ENCODE measurements at regions not wholly inside any gene's neighbourhood (a gene's known extent, or its start where the extent isn't known, plus 50 kb on each side); places are given as distances from the start of the nearest gene placed in this dataset.
"Not testable (repeated sequence)": the region's sequence is repeated elsewhere in the genome, so short reads cannot be mapped to it uniquely, and the experiment has no call there.

- not testable (repeated sequence) for H3K4me3 ChIP-seq (ENCODE audit: low read length in 3 of 3); H3K27ac ChIP-seq (ENCODE audit: low read depth, low read length); H3K9ac ChIP-seq (ENCODE audit: low read depth in 1 of 3, low read length in 3 of 3); H3K36me3 ChIP-seq (ENCODE audit: control insufficient read depth in 3 of 3, insufficient read depth in 3 of 3, low read length in 3 of 3); H3K4me1 ChIP-seq (ENCODE audit: control insufficient read depth in 3 of 3, insufficient read depth in 3 of 3, low read length in 3 of 3); H3K9me3 ChIP-seq (ENCODE audit: control insufficient read depth in 3 of 3, low read length in 3 of 3)
- peaks cover 0 to 12% (median 0%) of the 10 kb centered on the region in 3 donors for H3K27me3 ChIP-seq (ENCODE audit: control insufficient read depth in 3 of 3, insufficient read depth in 3 of 3, low read length in 3 of 3)
Observed at GRCh38 chr2:91587908-91588535, 2896.5 kb downstream of the RPIA start.

- H3K9ac ChIP-seq (ENCODE audit: low read depth in 1 of 3, low read length in 3 of 3); H3K36me3 ChIP-seq (ENCODE audit: control insufficient read depth in 3 of 3, insufficient read depth in 3 of 3, low read length in 3 of 3); H3K27ac ChIP-seq (ENCODE audit: low read depth, low read length); H3K9me3 ChIP-seq (ENCODE audit: control insufficient read depth in 3 of 3, low read length in 3 of 3); H3K4me1 ChIP-seq (ENCODE audit: control insufficient read depth in 3 of 3, insufficient read depth in 3 of 3, low read length in 3 of 3); H3K4me3 ChIP-seq (ENCODE audit: low read length in 3 of 3): not testable (repeated sequence)
- H3K27me3 ChIP-seq (ENCODE audit: control insufficient read depth in 3 of 3, insufficient read depth in 3 of 3, low read length in 3 of 3) = peaks cover 0 to 12% (median 0%) of the 10 kb centered on the region in 3 donors
Observed at GRCh38 chr2:91588782-91589223, 2897.3 kb downstream of the RPIA start.

- H3K27ac ChIP-seq (ENCODE audit: low read depth, low read length); H3K4me3 ChIP-seq (ENCODE audit: low read length in 3 of 3); H3K4me1 ChIP-seq (ENCODE audit: control insufficient read depth in 3 of 3, insufficient read depth in 3 of 3, low read length in 3 of 3); H3K9me3 ChIP-seq (ENCODE audit: control insufficient read depth in 3 of 3, low read length in 3 of 3); H3K9ac ChIP-seq (ENCODE audit: low read depth in 1 of 3, low read length in 3 of 3); H3K36me3 ChIP-seq (ENCODE audit: control insufficient read depth in 3 of 3, insufficient read depth in 3 of 3, low read length in 3 of 3): not testable (repeated sequence)
- H3K27me3 ChIP-seq (ENCODE audit: control insufficient read depth in 3 of 3, insufficient read depth in 3 of 3, low read length in 3 of 3) = peaks cover 0 to 12% (median 0%) of the 10 kb centered on the region in 3 donors
Observed at GRCh38 chr2:91589454-91590328, 2898.2 kb downstream of the RPIA start.

GRCh38 chr2:91590381-91590780, 2898.9 kb downstream of the RPIA start:
- not testable (repeated sequence) for H3K9ac ChIP-seq (ENCODE audit: low read depth in 1 of 3, low read length in 3 of 3); H3K27ac ChIP-seq (ENCODE audit: low read depth, low read length); H3K4me1 ChIP-seq (ENCODE audit: control insufficient read depth in 3 of 3, insufficient read depth in 3 of 3, low read length in 3 of 3); H3K9me3 ChIP-seq (ENCODE audit: control insufficient read depth in 3 of 3, low read length in 3 of 3); H3K36me3 ChIP-seq (ENCODE audit: control insufficient read depth in 3 of 3, insufficient read depth in 3 of 3, low read length in 3 of 3); H3K4me3 ChIP-seq (ENCODE audit: low read length in 3 of 3)
- H3K27me3 ChIP-seq (ENCODE audit: control insufficient read depth in 3 of 3, insufficient read depth in 3 of 3, low read length in 3 of 3) = peaks cover 0 to 12% (median 0%) of the 10 kb centered on the region in 3 donors

- H3K36me3 ChIP-seq (ENCODE audit: control insufficient read depth in 3 of 3, insufficient read depth in 3 of 3, low read length in 3 of 3); H3K9ac ChIP-seq (ENCODE audit: low read depth in 1 of 3, low read length in 3 of 3); H3K4me3 ChIP-seq (ENCODE audit: low read length in 3 of 3); H3K4me1 ChIP-seq (ENCODE audit: control insufficient read depth in 3 of 3, insufficient read depth in 3 of 3, low read length in 3 of 3); H3K27ac ChIP-seq (ENCODE audit: low read depth, low read length); H3K9me3 ChIP-seq (ENCODE audit: control insufficient read depth in 3 of 3, low read length in 3 of 3): not testable (repeated sequence)
- peaks cover 0 to 12% (median 0%) of the 10 kb centered on the region in 3 donors for H3K27me3 ChIP-seq (ENCODE audit: control insufficient read depth in 3 of 3, insufficient read depth in 3 of 3, low read length in 3 of 3)
Observed at GRCh38 chr2:91591066-91591465, 2899.6 kb downstream of the RPIA start.

GRCh38 chr2:91597436-91597835, 2906.0 kb downstream of the RPIA start:
- not testable (repeated sequence) for H3K36me3 ChIP-seq (ENCODE audit: control insufficient read depth in 3 of 3, insufficient read depth in 3 of 3, low read length in 3 of 3); H3K9ac ChIP-seq (ENCODE audit: low read depth in 1 of 3, low read length in 3 of 3); H3K27ac ChIP-seq (ENCODE audit: low read depth, low read length); H3K4me1 ChIP-seq (ENCODE audit: control insufficient read depth in 3 of 3, insufficient read depth in 3 of 3, low read length in 3 of 3); H3K27me3 ChIP-seq (ENCODE audit: control insufficient read depth in 3 of 3, insufficient read depth in 3 of 3, low read length in 3 of 3); H3K4me3 ChIP-seq (ENCODE audit: low read length in 3 of 3); H3K9me3 ChIP-seq (ENCODE audit: control insufficient read depth in 3 of 3, low read length in 3 of 3)

- H3K36me3 ChIP-seq (ENCODE audit: control insufficient read depth in 3 of 3, insufficient read depth in 3 of 3, low read length in 3 of 3); H3K27me3 ChIP-seq (ENCODE audit: control insufficient read depth in 3 of 3, insufficient read depth in 3 of 3, low read length in 3 of 3); H3K9ac ChIP-seq (ENCODE audit: low read depth in 1 of 3, low read length in 3 of 3); H3K27ac ChIP-seq (ENCODE audit: low read depth, low read length); H3K9me3 ChIP-seq (ENCODE audit: control insufficient read depth in 3 of 3, low read length in 3 of 3); H3K4me3 ChIP-seq (ENCODE audit: low read length in 3 of 3); H3K4me1 ChIP-seq (ENCODE audit: control insufficient read depth in 3 of 3, insufficient read depth in 3 of 3, low read length in 3 of 3): not testable (repeated sequence)
Observed at GRCh38 chr2:91598519-91598918, 2907.0 kb downstream of the RPIA start.

GRCh38 chr2:91599000-91599399, 2907.5 kb downstream of the RPIA start:
- not testable (repeated sequence) for H3K36me3 ChIP-seq (ENCODE audit: control insufficient read depth in 3 of 3, insufficient read depth in 3 of 3, low read length in 3 of 3); H3K9me3 ChIP-seq (ENCODE audit: control insufficient read depth in 3 of 3, low read length in 3 of 3); H3K27ac ChIP-seq (ENCODE audit: low read depth, low read length); H3K4me3 ChIP-seq (ENCODE audit: low read length in 3 of 3); H3K9ac ChIP-seq (ENCODE audit: low read depth in 1 of 3, low read length in 3 of 3); H3K27me3 ChIP-seq (ENCODE audit: control insufficient read depth in 3 of 3, insufficient read depth in 3 of 3, low read length in 3 of 3); H3K4me1 ChIP-seq (ENCODE audit: control insufficient read depth in 3 of 3, insufficient read depth in 3 of 3, low read length in 3 of 3)

- not testable (repeated sequence) for H3K27me3 ChIP-seq (ENCODE audit: control insufficient read depth in 3 of 3, insufficient read depth in 3 of 3, low read length in 3 of 3); H3K36me3 ChIP-seq (ENCODE audit: control insufficient read depth in 3 of 3, insufficient read depth in 3 of 3, low read length in 3 of 3); H3K9me3 ChIP-seq (ENCODE audit: control insufficient read depth in 3 of 3, low read length in 3 of 3); H3K27ac ChIP-seq (ENCODE audit: low read depth, low read length); H3K4me3 ChIP-seq (ENCODE audit: low read length in 3 of 3); H3K9ac ChIP-seq (ENCODE audit: low read depth in 1 of 3, low read length in 3 of 3); H3K4me1 ChIP-seq (ENCODE audit: control insufficient read depth in 3 of 3, insufficient read depth in 3 of 3, low read length in 3 of 3)
Observed at GRCh38 chr2:91602860-91603259, 2911.4 kb downstream of the RPIA start.

- H3K27me3 ChIP-seq (ENCODE audit: control insufficient read depth in 3 of 3, insufficient read depth in 3 of 3, low read length in 3 of 3); H3K9me3 ChIP-seq (ENCODE audit: control insufficient read depth in 3 of 3, low read length in 3 of 3); H3K36me3 ChIP-seq (ENCODE audit: control insufficient read depth in 3 of 3, insufficient read depth in 3 of 3, low read length in 3 of 3); H3K4me1 ChIP-seq (ENCODE audit: control insufficient read depth in 3 of 3, insufficient read depth in 3 of 3, low read length in 3 of 3); H3K27ac ChIP-seq (ENCODE audit: low read depth, low read length); H3K4me3 ChIP-seq (ENCODE audit: low read length in 3 of 3); H3K9ac ChIP-seq (ENCODE audit: low read depth in 1 of 3, low read length in 3 of 3): not testable (repeated sequence)
Observed at GRCh38 chr2:91603996-91604395, 2912.5 kb downstream of the RPIA start.
